HepG2 (cell line): ENCODE measurements at regions not wholly inside any gene's neighbourhood (a gene's known extent, or its start where the extent isn't known, plus 50 kb on each side); places are given as distances from the start of the nearest gene placed in this dataset.

Experiments
- ATAC-seq: fragments of 200-7000 bp; cut with Tn5 transposase; 3 replicates; pipeline ENCODE4 v1.9.1; 2020; ENCODE audit warnings: mild to moderate bottlenecking, moderate library complexity
- BruUV-seq: library from RNA; stranded (reverse); fragments of 400-500 nt; replicated peaks from 2 replicates; lab custom pipeline; 2021; lab: Mats Ljungman, UMichigan
- CTCF ChIA-PET: fragments of 300-600 bp; formaldehyde crosslinking; extraction: SDS; loops from one replicate; lab custom pipeline; 2021; ENCODE audit warnings: low total read pairs, inconsistent platforms, low intra/inter-chr PET ratio; lab: Yijun Ruan, JAX
- POLR2A ChIA-PET: fragments of 350-600 bp; sonication (Branson Sonifier 250); formaldehyde crosslinking; loops from one replicate; lab custom pipeline; 2020; ENCODE audit warnings: antibody characterized with exemption, inconsistent platforms; lab: Yijun Ruan, JAX
- DNase-seq: peaks from one replicate; pipeline ENCODE4 v3.0.0-alpha.2; 2015; ENCODE audit warnings: low spot score
- FAIRE-seq: peaks from 3 replicates; lab custom pipeline; 2011; peaks lifted over from hg19 to GRCh38; lab: Jason Lieb, UNC
- H2AFZ ChIP-seq: one replicate; pipeline ENCODE4 v1.6.1; 2011; ENCODE audit warnings: low read length, inconsistent platforms
- H3K27ac ChIP-seq: fragments of 300-600 bp; 3 replicates; pipeline ENCODE4 v1.8.0; 2011; ENCODE audit warnings: mixed run types, mild to moderate bottlenecking, mixed read lengths, low read length, inconsistent platforms; ENCODE audit not compliant: insufficient read depth; ENCODE audit errors: extremely low read length
- H3K27me3 ChIP-seq, 2 experiments: fragments of 200-600 bp in 1 of 2; 2 replicates in 1 of 2; 3 replicates in 1 of 2; pipeline versions ENCODE4 v1.6.0 to v1.8.0; 2011; ENCODE audit warnings: low read length in 2 of 2, mild to moderate bottlenecking in 2 of 2, moderate library complexity in 2 of 2, inconsistent platforms in 1 of 2; ENCODE audit not compliant: insufficient read depth in 2 of 2, control insufficient read depth in 1 of 2
- H3K36me3 ChIP-seq, 2 experiments: fragments of 200-600 bp in 1 of 2; replicated peaks in 1 of 2; 2 replicates in 1 of 2; 3 replicates in 1 of 2; pipeline versions ENCODE4 v1.5.1 to v1.8.0; 2011; ENCODE audit warnings: low read length in 2 of 2, inconsistent platforms in 1 of 2; ENCODE audit not compliant: insufficient read depth in 2 of 2, control insufficient read depth in 1 of 2
- H3K4me1 ChIP-seq: 2 replicates; pipeline ENCODE4 v1.5.1; 2012; ENCODE audit warnings: low read length, inconsistent platforms; ENCODE audit not compliant: insufficient read depth
- H3K4me2 ChIP-seq: 2 replicates; pipeline ENCODE4 v1.6.0; 2011; ENCODE audit warnings: low read depth, low read length, inconsistent platforms
- H3K4me3 ChIP-seq, 3 experiments: fragments of 200-600 bp in 1 of 3; sonication (generic), shearing (Covaris generic) in 1 of 3; replicated peaks in 1 of 3; 2 replicates each; pipeline ENCODE4 v1.5.1; 2011 to 2016; ENCODE audit warnings: low read length in 3 of 3, inconsistent platforms in 2 of 3, low read depth in 2 of 3, mild to moderate bottlenecking in 2 of 3, control low read depth in 1 of 3, mixed read lengths in 1 of 3; ENCODE audit not compliant: insufficient read depth in 1 of 3
- H3K79me2 ChIP-seq: one replicate; pipeline ENCODE4 v1.6.1; 2011; ENCODE audit warnings: low read length, inconsistent platforms; ENCODE audit not compliant: insufficient read depth
- H3K9ac ChIP-seq: 2 replicates; pipeline ENCODE4 v1.6.0; 2011; ENCODE audit warnings: mild to moderate bottlenecking, low read depth, low read length, inconsistent platforms; ENCODE audit not compliant: insufficient read depth
- H3K9me3 ChIP-seq: 2 replicates; pipeline ENCODE4 v1.5.1; 2012; ENCODE audit warnings: mild to moderate bottlenecking, low read length
- H4K20me1 ChIP-seq: 2 replicates; pipeline ENCODE4 v1.6.0; 2011; ENCODE audit warnings: inconsistent platforms, mild to moderate bottlenecking, low read length, moderate library complexity; ENCODE audit not compliant: insufficient read depth
- ARID3A ChIP-seq: IDR thresholded peaks from 2 replicates; pipeline ENCODE4 v1.6.1; 2012; ENCODE audit warnings: low read depth, low read length, improper control_type of control experiment
- ATF1 ChIP-seq: IDR thresholded peaks from 2 replicates; pipeline ENCODE4 v1.6.1; 2016; ENCODE audit warnings: mild to moderate bottlenecking, control low read depth
- IRX3 ChIP-seq: sonication (generic); formaldehyde crosslinking; IDR thresholded peaks from 2 replicates; pipeline ENCODE4 v1.8.1; 2023; ENCODE audit warnings: mild to moderate bottlenecking, low read depth, missing genetic modification reagents, borderline replicate concordance
- ISL2 ChIP-seq: sonication (generic); formaldehyde crosslinking; IDR thresholded peaks from 2 replicates; pipeline ENCODE4 v1.5.0; 2020; ENCODE audit warnings: missing genetic modification reagents
- KDM5B ChIP-seq: sonication (generic); formaldehyde crosslinking; IDR thresholded peaks from 2 replicates; pipeline ENCODE4 v1.4.0; 2020; ENCODE audit warnings: missing genetic modification reagents, mild to moderate bottlenecking, borderline replicate concordance
- KLF12 ChIP-seq: sonication (generic); formaldehyde crosslinking; IDR thresholded peaks from 2 replicates; pipeline ENCODE4 v1.4.0; 2020; ENCODE audit warnings: missing genetic modification reagents, borderline replicate concordance
- KMT2A ChIP-seq: sonication (generic); formaldehyde crosslinking; IDR thresholded peaks from 2 replicates; pipeline ENCODE4 v1.4.0; 2020; ENCODE audit warnings: missing genetic modification reagents
- MZF1 ChIP-seq: sonication (generic); formaldehyde crosslinking; IDR thresholded peaks from 2 replicates; pipeline ENCODE4 v1.8.1; 2023; ENCODE audit warnings: mild to moderate bottlenecking, missing genetic modification reagents, borderline replicate concordance
- NFKBIZ ChIP-seq: IDR thresholded peaks from 2 replicates; pipeline ENCODE4 v1.6.1; 2018; ENCODE audit warnings: missing genetic modification reagents, missing compliant biosample characterization
- PHF8 ChIP-seq: sonication (generic); formaldehyde crosslinking; IDR thresholded peaks from 2 replicates; pipeline ENCODE4 v1.5.0; 2020; ENCODE audit warnings: missing genetic modification reagents
- ZFP1 ChIP-seq: IDR thresholded peaks from 2 replicates; pipeline ENCODE4 v1.6.1; 2016
- ZNF20 ChIP-seq: sonication (generic); formaldehyde crosslinking; IDR thresholded peaks from 2 replicates; pipeline ENCODE4 v1.4.0; 2020; ENCODE audit warnings: mild to moderate bottlenecking, moderate library complexity, missing genetic modification reagents
- ZNF207 ChIP-seq: fragments of 450-650 bp; IDR thresholded peaks from 2 replicates; pipeline ENCODE4 v1.6.1; 2016; ENCODE audit warnings: antibody characterized with exemption, borderline replicate concordance
- ZNF329 ChIP-seq: sonication (generic); formaldehyde crosslinking; IDR thresholded peaks from 2 replicates; pipeline ENCODE4 v1.9.0; 2021; ENCODE audit warnings: low read depth, mild to moderate bottlenecking, missing genetic modification reagents
- ZNF512B ChIP-seq: sonication (generic); formaldehyde crosslinking; IDR thresholded peaks from 2 replicates; pipeline ENCODE4 v1.5.1; 2020; ENCODE audit warnings: missing genetic modification reagents, mild to moderate bottlenecking, borderline replicate concordance
- ZNF547 ChIP-seq: sonication (generic); formaldehyde crosslinking; IDR thresholded peaks from 2 replicates; pipeline ENCODE4 v1.5.1; 2020; ENCODE audit warnings: mild to moderate bottlenecking, missing genetic modification reagents
- ZNF639 ChIP-seq: conservative IDR thresholded peaks from 2 replicates; pipeline ENCODE4 v1.6.1; 2018; ENCODE audit warnings: missing genetic modification reagents
- whole genome bisulfite sequencing: methylation state at CpG from one replicate; pipeline ENCODE4 v1.1.6; 2017; ENCODE audit warnings: low lambda C conversion rate; 5-methylcytosine and 5-hydroxymethylcytosine counted together
- in situ Hi-C: cut with HindIII; loops from 2 replicates; pipeline ENCODE4 v1.10.0; 2017; ENCODE audit warnings: low pct_unique_long_range_greater_than_20kb; ENCODE audit not compliant: extremely low pct_ligation_motif_present
- intact Hi-C: fragments of 100-400 bp; cut with micrococcal nuclease; formaldehyde crosslinking; loops from one replicate; pipeline ENCODE4 v1.10.0; 2022; ENCODE audit not compliant: unreplicated experiment
- TF ChIP-seq, protein P1 (sequence below): sonication (generic); formaldehyde crosslinking; IDR thresholded peaks from 2 replicates; pipeline ENCODE4 v1.4.0; 2020; ENCODE audit warnings: mild to moderate bottlenecking, missing genetic modification reagents

DNA sequence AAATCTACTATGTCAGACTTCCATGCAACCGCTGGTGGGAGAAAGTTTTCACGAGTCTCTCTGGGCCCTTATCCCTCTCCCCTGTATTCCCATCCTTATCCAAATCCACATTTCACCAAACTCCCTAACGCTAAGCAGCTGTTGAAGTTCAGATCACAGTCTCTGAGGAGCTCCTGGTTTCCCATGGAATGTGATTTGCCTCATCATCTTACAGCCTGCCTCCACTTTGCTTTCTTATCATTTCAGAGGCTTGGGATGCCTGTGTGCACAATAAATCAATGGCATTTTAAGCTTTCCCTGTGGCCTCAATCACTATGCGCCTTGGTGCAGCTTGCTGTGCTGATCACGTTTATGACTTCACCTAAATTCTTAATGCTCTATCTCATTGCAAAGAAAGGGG, 352.4 kb upstream of the FAT3 start (continued):
- TF ChIP-seq ISL2 (CRISPR knock-in tag) (no peak), KDM5B (CRISPR knock-in tag) (no peak), ATF1 (no peak), ARID3A (no peak), ZFP1 (CRISPR knock-in tag) (no peak), NFKBIZ (no peak)
- TF ChIP-seq, protein P1, sequence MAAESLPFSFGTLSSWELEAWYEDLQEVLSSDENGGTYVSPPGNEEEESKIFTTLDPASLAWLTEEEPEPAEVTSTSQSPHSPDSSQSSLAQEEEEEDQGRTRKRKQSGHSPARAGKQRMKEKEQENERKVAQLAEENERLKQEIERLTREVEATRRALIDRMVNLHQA, result no peak

- FAIRE-seq, result no peak
- intact Hi-C loops, result no loop called here
- no peaks in the 10 kb centered on the region for H3K4me1 ChIP-seq
- no peak overlapping the region for H3K27ac ChIP-seq
- H3K9me3 ChIP-seq, result no peaks in the 10 kb centered on the region
- ChIA-PET POLR2A (no interaction called here), CTCF (no interaction called here)
- DNase-seq, result no peak
- BruUV-seq, result no TSS peak
- 4% methylated on average over 1 of the region's 1 CpG for WGBS
- in situ Hi-C loops, result no loop called here
- H3K4me3 ChIP-seq, result no peak overlapping the region
- H3K4me2 ChIP-seq, result no peak overlapping the region
- H3K9ac ChIP-seq, result no peak overlapping the region
- no peaks in the 10 kb centered on the region for H3K36me3 ChIP-seq
- H4K20me1 ChIP-seq, result no peaks in the 10 kb centered on the region
- no peaks in the 10 kb centered on the region for H3K27me3 ChIP-seq
- ATAC-seq, result no peak
- TF ChIP-seq PHF8 (CRISPR knock-in tag), result no peak
- no peak for TF ChIP-seq ZNF20 (CRISPR knock-in tag)
- TF ChIP-seq ZNF639, result no peak
- TF ChIP-seq ZNF547 (CRISPR knock-in tag), result no peak
- no peak for TF ChIP-seq KMT2A (CRISPR knock-in tag)
- no peak for TF ChIP-seq MZF1
- no peak for TF ChIP-seq ZNF329
- TF ChIP-seq ZNF512B, result no peak
- TF ChIP-seq ZNF207, result no peak
- no peak for TF ChIP-seq IRX3 (CRISPR knock-in tag)
- no peak for TF ChIP-seq KLF12 (CRISPR knock-in tag)
- no peak overlapping the region for H2AFZ ChIP-seq
- no peaks in the 10 kb centered on the region for H3K79me2 ChIP-seq
These were observed 352.8 kb upstream of the FAT3 start for GRCh38 chr11:91871791-91872190.
